ENCODE measurements at regions not wholly inside any gene's neighbourhood (a gene's known extent, or its start where the extent isn't known, plus 50 kb on each side); places are given as distances from the start of the nearest gene placed in this dataset.

DNA sequence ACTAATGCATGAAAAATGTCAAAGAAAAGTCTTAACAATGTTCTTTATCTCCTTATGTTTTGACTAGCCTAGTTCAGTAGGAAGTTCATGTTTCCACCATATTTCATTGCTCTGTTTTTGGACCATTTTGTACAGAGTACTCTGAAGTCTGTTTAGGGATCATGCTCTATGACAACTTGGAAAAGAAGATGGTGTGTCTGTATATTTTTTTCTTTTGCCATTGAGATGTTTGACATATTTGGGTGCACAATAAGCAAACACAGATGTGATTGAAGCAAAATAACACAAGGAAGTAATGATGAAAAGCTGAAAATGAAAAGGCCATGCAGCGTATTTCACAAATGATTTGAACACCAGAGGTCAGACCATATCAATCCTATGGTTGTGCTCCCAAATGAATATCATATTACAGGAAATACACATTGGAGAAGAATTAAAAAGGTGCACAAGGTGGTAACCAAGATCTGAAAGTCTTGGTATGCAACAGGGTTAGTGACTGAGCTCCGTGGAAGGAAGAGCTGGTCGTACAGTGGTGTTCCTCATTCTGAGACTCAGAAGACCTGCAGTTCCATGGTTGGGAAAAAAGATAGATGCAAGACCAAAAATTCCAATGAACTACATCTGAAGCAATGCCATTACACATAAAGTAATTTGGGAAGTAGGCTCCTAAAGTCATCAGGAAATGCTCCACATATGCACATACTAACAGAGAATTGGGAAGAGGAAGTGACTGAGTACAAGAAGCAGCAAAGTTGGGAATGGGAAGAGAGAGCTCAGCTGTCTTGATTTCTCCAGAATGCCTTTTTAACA is 463.5 kb downstream of the LMO4 start:
- no peak for DNase-seq

DNA sequence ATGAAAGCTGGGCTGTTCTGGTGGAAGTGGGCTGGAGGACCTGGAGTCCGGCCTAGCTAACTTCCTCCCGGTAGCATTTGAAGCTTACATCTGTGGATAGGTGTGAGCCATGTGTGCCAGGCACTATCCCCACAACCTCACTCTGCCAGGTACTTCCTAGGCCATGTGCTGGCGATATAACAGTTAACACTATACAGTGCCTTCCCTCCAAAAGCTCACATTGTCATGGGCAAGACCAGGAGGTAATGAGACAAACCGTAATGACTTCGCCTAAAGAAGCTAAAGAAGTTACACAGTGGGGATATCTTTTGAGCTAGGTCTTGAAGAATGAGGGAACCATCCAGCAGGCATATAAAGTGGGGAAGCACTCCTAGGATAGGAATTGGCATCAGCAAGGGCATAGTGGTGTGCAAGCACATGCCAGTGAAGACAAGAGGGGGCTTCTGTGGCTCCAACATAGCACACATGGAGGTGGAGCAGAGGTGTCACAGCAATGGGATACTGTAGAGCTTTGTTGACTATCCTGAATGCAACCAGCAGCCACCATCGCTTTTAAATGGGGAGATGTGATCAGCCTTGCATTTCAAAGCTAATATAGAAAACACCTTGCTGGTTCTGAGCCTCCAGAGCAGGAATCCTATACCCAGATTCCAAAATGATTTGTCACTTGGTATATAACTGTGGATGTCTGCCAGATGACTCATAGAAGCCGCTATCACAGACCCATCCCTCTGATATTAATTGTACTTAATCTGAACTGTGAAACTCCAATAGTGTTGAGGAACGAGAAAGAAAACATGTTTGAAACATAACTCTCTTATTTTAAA is 466.3 kb downstream of the LMO4 start:
- no peak for DNase-seq

DNA sequence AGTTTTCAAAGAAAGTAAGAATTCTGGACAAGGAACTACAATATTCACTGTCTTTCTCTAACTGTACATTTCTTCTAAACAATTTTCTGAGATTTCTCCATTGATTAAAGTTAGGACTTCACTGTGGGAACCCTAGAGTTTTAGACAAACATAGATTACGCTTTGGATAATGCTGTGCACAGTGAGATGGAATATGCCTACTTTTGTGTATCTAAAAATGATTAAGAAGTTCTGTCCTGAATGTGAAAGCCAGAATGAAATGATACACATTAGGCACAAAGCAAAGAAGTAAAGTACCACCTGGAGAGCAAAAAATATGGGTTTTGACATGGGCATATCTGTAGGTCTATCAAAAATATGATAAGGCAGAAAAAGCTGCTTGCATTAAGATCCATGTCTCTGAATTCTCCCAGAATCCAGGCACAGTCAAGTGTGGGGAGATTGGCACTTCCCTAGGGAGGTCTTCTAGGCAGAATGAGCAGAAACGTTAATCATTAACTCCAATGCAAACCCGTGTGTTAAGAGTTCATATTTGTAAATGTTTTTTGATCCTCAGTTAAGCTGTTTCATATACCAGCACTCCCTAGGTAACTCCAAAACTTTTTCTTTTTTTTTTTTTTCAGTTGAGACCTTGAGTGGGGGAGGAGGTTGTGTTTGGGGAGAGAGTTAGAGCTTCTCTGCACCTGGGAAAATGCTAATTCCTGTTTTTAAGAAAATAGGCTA is 467.1 kb downstream of the LMO4 start:
- DNase-seq, result no peak

DNA sequence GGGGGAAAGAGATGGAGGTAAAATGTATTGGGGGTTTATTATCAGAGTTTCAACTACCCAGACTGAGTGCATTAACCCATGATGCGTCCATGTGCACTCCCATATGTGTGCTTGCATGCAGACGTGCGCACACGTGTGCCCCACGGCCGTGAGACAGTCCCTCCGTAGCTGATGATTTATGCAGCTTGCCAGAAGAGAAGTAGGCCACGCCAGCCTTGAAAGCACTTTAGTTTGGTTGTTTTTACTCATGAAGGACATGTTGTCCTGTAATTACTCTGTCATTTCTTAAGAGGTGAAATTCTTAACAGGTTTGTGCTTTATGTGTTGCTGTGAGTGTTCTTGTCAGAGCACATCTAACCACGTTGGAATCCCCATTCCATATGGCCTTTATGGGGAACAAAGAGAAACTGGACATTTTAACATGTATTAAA is 467.8 kb downstream of the LMO4 start:
- no peak for DNase-seq

DNA sequence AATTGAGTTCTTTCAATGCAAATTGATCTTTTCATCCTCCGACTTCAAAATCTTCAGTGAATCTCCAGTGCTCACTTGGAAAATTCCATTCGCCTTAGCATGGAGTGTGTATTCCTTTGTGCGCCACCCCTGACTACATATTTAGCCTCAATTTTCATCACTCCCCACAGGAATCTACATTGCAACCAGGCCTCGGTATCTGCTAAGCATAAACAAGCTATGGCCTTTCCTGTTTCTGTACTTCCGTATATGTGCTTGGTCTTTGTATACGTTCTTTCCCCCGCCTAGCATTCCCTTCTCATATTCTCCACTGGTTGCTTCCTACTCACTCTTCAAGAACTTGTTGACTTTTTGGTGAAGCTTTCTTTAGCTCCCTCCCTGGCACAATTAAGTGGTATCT is 470.8 kb downstream of the LMO4 start:
- no peak for DNase-seq

DNA sequence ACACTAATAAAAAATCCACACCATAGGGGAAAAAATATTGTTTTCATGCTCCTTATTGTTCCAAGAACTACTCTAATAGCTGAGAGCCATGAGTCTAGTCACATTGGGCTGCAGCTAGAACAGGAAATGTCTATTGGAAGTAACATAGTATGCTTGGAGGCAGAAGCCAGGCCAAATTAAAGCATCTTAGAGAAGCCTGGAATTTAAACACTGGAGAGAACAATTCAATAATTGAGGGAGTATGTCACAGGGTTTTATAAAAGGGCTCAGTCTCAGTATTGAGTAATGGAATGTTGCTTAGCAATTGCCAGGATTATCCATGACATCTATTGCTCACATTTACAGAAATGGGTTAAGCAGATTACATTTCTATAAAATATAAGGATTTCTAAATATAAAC is 471.3 kb downstream of the LMO4 start:
- DNase-seq, result no peak

DNA sequence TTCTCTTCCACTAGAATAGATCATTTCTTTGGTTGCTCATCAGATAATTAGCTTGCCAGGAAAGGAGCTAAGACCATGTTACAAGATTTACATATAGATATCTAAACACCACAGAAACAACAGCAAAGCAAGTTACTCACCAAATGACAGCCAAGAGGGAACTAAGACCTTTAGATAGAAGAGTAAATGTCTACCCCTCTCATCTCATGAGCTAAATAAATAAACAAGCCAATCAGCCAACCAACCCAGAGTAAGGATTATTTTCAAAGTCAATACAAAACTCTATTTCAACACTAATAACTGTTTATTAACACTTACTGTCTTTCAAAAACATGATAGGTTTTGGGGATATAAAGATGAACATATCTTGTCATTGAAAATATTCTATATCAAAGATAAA is 474.7 kb downstream of the LMO4 start:
- DNase-seq, result no peak

DNA sequence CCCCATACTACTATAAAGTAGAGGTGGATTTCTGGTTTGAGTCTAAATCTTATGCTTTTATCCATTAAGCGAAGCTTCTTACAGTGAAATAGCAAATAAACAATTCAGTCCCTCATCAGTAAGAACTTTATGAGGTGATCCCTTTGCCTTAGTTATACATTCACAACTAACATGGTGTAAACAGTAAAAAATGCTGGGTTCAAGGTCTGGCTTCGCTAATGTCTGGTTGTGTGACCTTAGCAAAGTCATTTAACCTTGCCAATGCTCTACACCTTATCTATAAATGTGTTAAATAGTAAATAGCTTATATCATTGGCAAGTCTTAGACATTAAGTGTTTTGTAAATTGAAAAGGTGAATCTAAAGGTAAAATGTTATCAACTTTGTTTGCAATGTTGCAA is 475.4 kb downstream of the LMO4 start:
- no peak for DNase-seq

DNA sequence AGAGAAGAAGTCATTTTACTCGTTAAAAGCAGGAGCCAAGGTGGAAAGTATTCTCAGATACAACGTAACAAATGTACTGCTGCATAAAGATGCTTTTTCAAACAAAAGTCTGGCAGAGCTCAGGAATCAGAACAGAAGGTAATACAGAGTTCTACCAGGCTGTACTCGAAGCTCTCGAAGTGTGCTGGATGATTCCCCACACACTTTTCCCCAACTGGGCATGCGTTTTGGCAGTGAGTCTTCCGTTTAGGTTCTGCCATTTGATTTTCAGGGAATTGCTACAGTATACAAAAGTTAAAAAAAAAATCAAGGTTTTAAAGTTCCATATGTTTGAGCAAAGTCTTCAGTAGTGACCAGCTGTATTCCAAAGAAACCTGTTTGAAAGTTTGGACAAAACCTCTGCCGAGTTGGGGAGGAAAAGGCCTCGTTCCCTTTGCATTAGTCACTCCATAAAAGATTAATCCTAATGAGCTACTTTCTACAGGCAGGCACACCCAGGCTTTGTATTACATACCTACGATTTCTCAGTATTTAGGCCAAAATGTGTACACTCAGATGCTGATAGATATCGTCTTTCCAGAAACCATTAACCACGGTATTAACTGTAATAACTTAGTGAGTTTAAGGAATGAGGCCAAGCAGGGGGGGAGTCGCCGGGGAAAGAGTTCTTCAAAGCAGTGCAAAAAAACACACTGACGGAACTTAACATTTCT is 477.1 kb downstream of the LMO4 start:
- DNase-seq, result no peak

DNA sequence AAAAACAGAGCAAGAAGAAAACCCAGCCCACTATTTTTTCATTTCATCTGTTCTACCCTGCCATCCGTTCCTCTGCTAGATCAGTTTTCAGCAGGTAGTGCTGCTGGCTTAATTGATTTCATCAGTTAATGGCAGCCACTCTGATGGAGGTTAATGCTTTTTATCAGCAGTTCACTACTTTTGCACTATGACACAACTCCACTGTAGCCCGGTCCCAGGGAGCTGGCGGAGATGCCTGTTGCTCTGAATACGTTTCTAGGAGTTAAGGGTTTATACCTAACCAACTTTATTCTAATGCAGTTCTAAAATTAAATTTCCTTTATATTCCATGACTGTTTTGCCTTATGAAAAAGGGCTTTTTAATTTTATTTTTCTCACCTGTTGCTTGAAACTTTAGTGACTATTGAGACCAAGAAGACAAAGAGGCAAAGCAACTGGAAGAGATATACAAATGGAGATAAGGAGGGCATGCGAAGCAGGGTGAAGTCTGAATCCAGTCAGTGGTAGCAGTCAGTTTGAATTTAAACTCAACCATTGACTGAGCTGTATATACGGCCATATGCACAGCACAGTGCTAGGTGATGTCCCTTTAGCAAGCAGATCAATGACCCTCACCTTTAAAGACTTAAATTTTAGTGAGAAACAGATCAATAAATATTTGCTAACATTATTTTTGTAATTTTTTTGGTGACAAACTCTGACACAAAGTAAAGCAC is 477.9 kb downstream of the LMO4 start:
- no peak for DNase-seq

DNA sequence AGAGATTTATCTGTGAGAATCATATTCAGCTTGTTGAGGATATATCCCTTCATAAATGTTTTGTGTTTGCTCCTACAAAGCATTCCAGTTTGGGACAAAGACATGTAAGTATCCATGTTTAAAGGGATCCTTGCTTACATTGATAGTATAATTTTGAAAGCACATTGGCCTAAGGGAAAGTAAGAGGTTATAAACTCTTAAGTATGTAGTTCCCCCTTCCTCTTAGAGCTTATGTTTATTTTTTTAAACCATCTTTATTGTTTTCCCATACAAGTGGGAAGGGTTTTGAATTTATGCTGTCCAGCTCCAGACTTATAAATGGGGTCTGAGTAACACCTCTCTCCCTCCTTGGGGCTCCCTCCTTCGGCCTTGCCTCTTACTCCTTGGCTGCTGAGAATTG is 481.5 kb downstream of the LMO4 start:
- no peak for DNase-seq

DNA sequence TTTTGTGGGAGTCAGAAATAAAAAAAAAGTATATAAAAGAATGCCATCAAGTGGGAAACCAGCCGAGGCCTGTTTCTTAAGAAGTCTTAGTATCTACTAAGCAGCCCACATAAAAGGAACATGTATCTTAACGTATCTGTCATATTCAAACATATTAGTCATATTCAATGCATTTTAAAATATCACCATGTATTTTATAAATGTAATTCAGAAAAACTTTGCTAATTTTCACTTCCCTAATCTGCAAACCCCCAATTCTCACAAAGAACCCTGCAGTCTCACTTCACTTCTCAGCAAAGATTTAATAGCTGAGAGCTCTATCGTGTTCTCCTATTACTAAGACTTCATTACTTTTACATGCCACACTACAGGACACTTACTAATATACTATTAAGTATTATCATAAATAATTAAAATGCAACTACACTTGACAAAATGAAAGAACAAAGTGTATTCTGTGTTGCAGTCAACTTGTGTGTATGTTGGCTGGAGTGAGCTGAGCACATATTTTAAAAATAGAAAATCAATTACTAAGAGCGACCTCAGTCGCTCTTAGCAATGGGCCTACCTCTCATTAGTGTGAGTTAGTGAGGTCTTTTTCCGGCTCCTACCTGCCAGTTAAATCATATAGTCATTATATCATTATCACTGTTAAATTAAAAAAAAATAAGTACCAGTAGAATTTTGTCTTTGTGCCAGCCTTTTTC is 484.3 kb downstream of the LMO4 start:
- no peak for DNase-seq

DNA sequence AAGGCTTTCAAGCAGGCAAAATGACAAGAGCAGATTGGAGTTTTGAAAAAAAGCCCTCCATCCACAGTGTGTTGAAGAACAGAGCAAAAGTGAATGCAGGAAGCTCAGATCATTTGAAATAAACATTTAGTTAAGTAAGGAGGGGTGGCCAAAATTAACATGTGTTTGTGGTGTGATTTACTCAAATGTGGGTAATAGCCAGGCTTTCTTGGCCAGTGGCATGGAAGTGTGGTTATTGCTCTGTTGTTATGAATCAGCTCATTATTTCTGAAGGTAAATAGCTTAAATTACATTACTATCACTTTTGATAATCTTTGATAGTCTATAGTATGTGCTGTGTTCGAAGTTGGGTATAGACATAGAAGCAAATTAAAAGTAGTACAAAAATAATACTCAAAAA is 485.9 kb downstream of the LMO4 start:
- DNase-seq, result no peak

DNA sequence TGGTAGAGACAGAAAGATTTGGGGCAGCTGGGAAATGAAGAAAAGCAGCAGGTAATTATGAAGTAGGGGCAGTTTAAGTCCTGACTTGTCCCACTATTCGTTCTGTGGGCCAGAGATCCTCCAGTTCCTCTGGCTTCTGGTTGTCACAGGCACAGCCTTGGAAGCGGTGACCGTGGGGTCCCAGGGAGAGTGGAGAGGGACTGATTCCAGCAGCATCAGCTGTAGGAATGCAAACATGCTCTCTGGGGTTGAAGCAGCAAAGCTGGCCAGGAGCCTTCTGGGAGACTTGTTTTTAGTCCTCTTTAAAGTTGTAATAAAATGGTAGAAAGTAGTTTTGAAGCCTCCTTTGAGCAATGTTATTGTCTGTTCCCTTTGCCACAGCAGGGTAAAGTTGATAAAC is 488.0 kb downstream of the LMO4 start:
- DNase-seq, result no peak

DNA sequence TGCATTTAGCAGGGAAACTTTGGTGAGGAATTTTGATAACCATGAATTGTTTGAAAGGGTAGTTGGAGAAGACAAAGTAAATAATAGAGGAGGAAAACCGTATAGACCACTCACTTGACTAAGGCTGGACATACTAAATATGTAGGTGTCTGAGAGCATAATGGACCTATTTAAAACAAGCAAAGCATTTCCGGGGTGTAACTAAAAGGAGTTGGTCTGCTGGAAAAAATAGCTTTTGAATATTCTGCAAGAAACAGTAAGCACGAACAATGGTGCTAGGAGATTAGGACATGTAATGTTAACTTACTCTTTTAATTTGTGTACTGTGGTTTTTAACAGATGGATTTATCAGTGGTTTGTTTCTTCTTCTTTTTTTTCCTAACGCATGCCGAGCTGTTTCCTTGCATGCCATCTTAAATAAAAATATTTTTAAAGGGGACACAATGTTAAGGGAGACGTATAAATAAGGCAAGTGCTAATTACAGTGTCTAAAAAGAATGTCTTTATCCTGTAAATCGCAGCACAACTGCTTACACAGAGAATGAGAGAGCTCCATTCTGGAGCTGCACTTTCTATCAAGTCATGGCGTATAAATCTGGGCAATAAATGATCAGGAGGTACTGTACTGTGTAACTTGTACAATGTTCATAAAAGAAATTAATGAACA is 492.1 kb downstream of the LMO4 start:
- DNase-seq, result no peak

DNA sequence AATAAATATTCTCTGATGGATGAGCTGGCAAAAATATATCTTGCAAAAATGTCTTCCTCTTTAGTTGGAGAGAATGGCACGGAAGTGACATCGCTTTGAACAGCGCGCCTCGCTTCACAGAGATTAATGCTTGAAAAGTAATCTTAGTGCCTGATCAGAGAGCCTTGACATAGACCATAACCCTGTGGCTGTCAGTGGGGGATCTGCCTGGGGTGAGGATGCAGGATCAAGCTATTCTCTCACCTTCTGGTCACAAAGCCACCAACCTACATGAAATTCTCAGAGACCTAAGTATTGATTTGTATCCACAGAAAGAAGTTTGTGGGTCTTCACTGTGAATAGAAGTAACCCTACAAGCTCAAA is 492.6 kb downstream of the LMO4 start:
- DNase-seq, result no peak

DNA sequence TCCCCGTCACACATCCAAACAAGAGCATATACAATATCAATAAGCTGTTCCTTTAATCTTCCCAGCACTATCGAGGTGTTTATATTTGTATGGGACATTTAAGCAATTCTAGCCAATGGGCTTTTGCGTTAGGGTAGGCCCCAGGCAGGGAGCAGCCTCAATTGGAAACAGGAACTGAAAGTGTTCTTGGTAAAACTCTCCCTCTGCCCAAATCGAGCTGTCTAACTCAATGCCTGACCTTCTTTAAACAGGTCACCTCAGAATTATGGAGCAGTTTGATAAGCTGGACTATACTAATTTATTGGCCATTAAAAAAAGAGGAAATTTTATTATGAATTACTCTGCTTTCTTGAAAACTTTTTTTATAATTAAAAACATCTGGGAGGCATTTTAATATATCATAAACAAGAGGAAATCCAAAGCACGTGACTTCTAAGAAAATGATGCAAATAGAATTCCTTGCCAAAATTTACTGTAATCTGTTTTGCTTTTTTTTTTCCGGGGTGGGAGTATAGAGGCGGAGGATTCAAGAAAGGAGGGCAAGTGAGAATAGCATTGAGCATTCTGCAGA is 498.1 kb downstream of the LMO4 start:
- no peak for DNase-seq

DNA sequence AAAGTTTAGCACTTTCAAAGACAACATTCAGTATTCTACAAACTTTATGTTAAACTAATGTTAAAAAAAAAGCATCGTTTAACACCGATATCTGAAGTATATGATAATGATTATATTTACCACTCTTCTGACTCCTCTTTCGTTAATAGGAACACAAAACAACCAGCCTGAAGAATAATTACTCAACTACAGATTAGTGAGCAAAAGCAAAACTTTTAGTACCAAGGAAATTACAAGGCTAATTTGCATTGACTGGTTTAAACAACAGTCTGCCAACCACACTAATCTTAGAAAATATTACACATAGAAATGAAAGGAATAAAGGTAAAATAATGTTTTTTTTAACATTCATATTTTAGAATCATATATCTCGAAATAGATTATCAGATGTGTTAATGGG is 500.7 kb downstream of the LMO4 start:
- no peak for DNase-seq

DNA sequence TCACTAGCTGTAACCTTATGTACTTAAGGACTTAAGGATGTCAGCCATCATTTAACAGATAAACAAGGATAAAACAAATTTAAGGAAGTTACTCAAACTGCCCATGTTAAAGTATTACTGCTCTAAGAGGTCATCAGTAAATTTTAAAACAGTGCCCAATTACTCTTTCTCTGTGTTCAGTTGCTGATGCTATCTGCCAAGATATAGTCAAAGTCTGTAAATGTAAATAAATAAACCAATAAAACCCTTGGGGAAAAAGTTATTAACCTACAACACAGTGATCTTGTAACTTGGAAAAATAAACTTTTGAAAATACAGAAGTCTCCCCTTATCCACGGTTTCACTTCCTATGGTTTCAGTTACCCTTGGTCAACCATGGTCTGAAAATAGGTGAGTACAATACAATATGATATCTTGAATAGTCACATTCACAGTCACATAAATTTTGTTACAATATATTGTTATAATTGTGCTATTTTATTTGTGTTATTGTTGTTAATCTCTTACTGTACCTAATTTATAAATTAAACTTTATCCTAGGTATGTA is 501.8 kb downstream of the LMO4 start:
- no peak for DNase-seq

DNA sequence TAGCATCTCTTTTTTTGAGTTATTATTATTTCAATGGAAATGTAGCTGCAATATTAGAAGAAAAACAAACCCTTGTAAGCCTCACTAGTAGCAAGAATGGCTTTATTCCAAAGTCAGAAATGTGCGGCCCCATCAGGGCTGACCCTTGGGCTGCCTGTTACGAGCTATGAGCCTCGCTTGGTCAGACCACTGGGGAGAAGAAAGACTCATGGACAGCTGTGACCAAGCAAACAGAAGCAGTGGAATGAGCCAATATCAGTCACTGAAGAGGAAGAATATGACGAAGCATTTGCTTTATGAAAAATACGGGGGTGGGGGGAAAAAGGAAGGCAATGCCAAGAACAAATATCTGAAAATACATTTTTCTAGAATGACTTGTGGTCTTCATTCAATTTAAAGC is 504.5 kb downstream of the LMO4 start:
- no peak for DNase-seq
